Upper lobe of left lung (tissue), 4 donors: ENCODE measurements at regions not wholly inside any gene's neighbourhood (a gene's known extent, or its start where the extent isn't known, plus 50 kb on each side); places are given as distances from the start of the nearest gene placed in this dataset.

ENCODE experiments used
- POLR2A ChIP-seq, 4 donors: fragments of 450-650 bp; IDR thresholded peaks; one replicate each; pipeline ENCODE4 v1.5.1; 2016 to 2017; ENCODE audit warnings: antibody characterized with exemption in 4 of 4, mild to moderate bottlenecking in 2 of 4
- TF ChIP-seq, protein P1 (sequence below), 6 experiments: fragments of 450-650 bp in 4 of 6; fragments of 200-600 bp in 2 of 6; sonication (generic) in 2 of 6; IDR thresholded peaks; one replicate each; pipeline ENCODE4 v1.5.1; 2016 to 2019; ENCODE audit warnings: antibody characterized with exemption in 6 of 6

DNA sequence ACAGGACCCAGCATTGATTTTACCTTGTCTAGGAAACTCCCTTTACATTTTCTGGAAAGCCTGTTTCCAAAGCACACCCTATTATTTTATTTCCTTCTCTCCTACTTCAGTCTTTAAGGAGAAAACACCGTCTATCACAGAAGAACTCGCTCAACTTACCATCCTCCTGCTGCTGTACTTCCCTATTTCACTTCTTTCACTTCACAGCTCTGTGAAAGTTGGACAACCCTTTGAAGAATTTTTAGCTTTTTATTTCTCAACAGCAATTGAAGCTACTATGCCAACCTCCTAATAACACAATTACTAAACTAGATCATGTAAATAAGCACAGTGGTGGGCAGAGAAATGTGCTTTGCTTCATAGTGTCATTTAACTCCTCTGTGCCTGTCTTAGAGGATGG lies 166.5 kb downstream of the TFEC start:
- TF ChIP-seq, protein P1, sequence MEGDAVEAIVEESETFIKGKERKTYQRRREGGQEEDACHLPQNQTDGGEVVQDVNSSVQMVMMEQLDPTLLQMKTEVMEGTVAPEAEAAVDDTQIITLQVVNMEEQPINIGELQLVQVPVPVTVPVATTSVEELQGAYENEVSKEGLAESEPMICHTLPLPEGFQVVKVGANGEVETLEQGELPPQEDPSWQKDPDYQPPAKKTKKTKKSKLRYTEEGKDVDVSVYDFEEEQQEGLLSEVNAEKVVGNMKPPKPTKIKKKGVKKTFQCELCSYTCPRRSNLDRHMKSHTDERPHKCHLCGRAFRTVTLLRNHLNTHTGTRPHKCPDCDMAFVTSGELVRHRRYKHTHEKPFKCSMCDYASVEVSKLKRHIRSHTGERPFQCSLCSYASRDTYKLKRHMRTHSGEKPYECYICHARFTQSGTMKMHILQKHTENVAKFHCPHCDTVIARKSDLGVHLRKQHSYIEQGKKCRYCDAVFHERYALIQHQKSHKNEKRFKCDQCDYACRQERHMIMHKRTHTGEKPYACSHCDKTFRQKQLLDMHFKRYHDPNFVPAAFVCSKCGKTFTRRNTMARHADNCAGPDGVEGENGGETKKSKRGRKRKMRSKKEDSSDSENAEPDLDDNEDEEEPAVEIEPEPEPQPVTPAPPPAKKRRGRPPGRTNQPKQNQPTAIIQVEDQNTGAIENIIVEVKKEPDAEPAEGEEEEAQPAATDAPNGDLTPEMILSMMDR (IDR thresholded peaks at IDR 0.05) = no peak
- no peak for TF ChIP-seq POLR2A (IDR thresholded peaks at IDR 0.05)
